GM12891 (cell line): ENCODE measurements at regions not wholly inside any gene's neighbourhood (a gene's known extent, or its start where the extent isn't known, plus 50 kb on each side); places are given as distances from the start of the nearest gene placed in this dataset.
"Not testable (repeated sequence)": the region's sequence is repeated elsewhere in the genome, so short reads cannot be mapped to it uniquely, and the experiment has no call there.

Source experiments
- DNase-seq: peaks from one replicate; pipeline ENCODE4 v3.0.0; 2011; ENCODE audit warnings: low spot score; ENCODE audit not compliant: insufficient read length
- FAIRE-seq: peaks from 2 replicates; lab custom pipeline; 2011; peaks lifted over from hg19 to GRCh38; lab: Jason Lieb, UNC
- PAX5 ChIP-seq: IDR thresholded peaks from 2 replicates; pipeline ENCODE4 v1.6.1; 2011; ENCODE audit warnings: low read length, moderate library complexity, mild to moderate bottlenecking; ENCODE audit not compliant: insufficient read depth, severe bottlenecking
- POLR2A ChIP-seq: IDR thresholded peaks from 2 replicates; pipeline ENCODE4 v1.6.1; 2011; ENCODE audit warnings: low read depth, low read length, control low read depth
- POLR2AphosphoS5 ChIP-seq: IDR thresholded peaks from 2 replicates; pipeline ENCODE4 v1.6.1; 2011; ENCODE audit warnings: low read depth, low read length, control low read depth
- POU2F2 ChIP-seq: IDR thresholded peaks from 2 replicates; pipeline ENCODE4 v1.6.1; 2011; ENCODE audit warnings: low read depth, mild to moderate bottlenecking, control low read depth, low read length, moderate library complexity
- SPI1 ChIP-seq: IDR thresholded peaks from 2 replicates; pipeline ENCODE4 v1.6.1; 2011; ENCODE audit warnings: low read depth, low read length, control low read depth
- TAF1 ChIP-seq: IDR thresholded peaks from 2 replicates; pipeline ENCODE4 v1.6.1; 2011; ENCODE audit warnings: low read depth, low read length, control low read depth

- TF ChIP-seq TAF1 (no peak), POU2F2 (no peak)
- FAIRE-seq: no peak
- DNase-seq: no peak
Observed at GRCh38 chr3:110910346-110910955, 161.2 kb upstream of the NECTIN3 start.

- TF ChIP-seq SPI1 (no peak), PAX5 (no peak), POU2F2 (no peak), POLR2AphosphoS5 (no peak), POLR2A (no peak), TAF1 (no peak)
- FAIRE-seq: no peak
- DNase-seq: no peak
Observed at GRCh38 chr3:110918963-110919362, 152.7 kb upstream of the NECTIN3 start.

GRCh38 chr3:110925798-110926197 lies 145.8 kb upstream of the NECTIN3 start:
- TF ChIP-seq PAX5 (no peak), POU2F2 (no peak), SPI1 (no peak), POLR2A (no peak)
- no peak for FAIRE-seq
- DNase-seq: no peak

GRCh38 chr3:110928016-110928662 lies 143.5 kb upstream of the NECTIN3 start:
- no peak for TF ChIP-seq SPI1
- TF ChIP-seq POU2F2: no peak
- TF ChIP-seq TAF1: no peak
- no peak for FAIRE-seq
- no peak for DNase-seq

GRCh38 chr3:110929816-110930215 lies 141.8 kb upstream of the NECTIN3 start:
- DNase-seq (no peak), FAIRE-seq (no peak)

GRCh38 chr3:110932567-110932966 lies 139.0 kb upstream of the NECTIN3 start:
- no peak for FAIRE-seq

More at GRCh38 chr3:110929816-110930215, 141.8 kb upstream of the NECTIN3 start:
- no peak for TF ChIP-seq POLR2AphosphoS5
- no peak for TF ChIP-seq PAX5
- no peak for TF ChIP-seq SPI1
- TF ChIP-seq TAF1: no peak
- TF ChIP-seq POU2F2: no peak
- TF ChIP-seq POLR2A: no peak

GRCh38 chr3:110933821-110934426 lies 137.7 kb upstream of the NECTIN3 start:
- no peak for DNase-seq
- no peak for FAIRE-seq
- TF ChIP-seq POU2F2 (no peak), TAF1 (no peak), POLR2A (no peak), SPI1 (no peak), PAX5 (no peak), POLR2AphosphoS5 (no peak)

More at GRCh38 chr3:110932567-110932966, 139.0 kb upstream of the NECTIN3 start:
- TF ChIP-seq PAX5: no peak
- TF ChIP-seq POU2F2: no peak
- no peak for TF ChIP-seq POLR2AphosphoS5
- TF ChIP-seq POLR2A: no peak
- no peak for TF ChIP-seq TAF1
- TF ChIP-seq SPI1: no peak
- DNase-seq: no peak

GRCh38 chr3:110938629-110939028 lies 133.0 kb upstream of the NECTIN3 start:
- no peak for DNase-seq
- TF ChIP-seq PAX5 (no peak), POLR2A (no peak), POLR2AphosphoS5 (no peak), TAF1 (no peak), SPI1 (no peak), POU2F2 (no peak)
- no peak for FAIRE-seq

- DNase-seq (no peak), FAIRE-seq (no peak)
- TF ChIP-seq PAX5 (no peak), TAF1 (no peak), POLR2AphosphoS5 (no peak), SPI1 (no peak), POU2F2 (no peak), POLR2A (no peak)
Observed at GRCh38 chr3:110940055-110940454, 131.6 kb upstream of the NECTIN3 start.

GRCh38 chr3:110944782-110945181 lies 126.8 kb upstream of the NECTIN3 start:
- TF ChIP-seq SPI1 (no peak), TAF1 (no peak), POU2F2 (no peak)
- no peak for DNase-seq
- FAIRE-seq: no peak

GRCh38 chr3:110946810-110947209 lies 124.8 kb upstream of the NECTIN3 start:
- TF ChIP-seq SPI1: no peak
- no peak for TF ChIP-seq POLR2A
- no peak for TF ChIP-seq POU2F2
- no peak for TF ChIP-seq POLR2AphosphoS5
- FAIRE-seq: no peak
- DNase-seq: no peak

GRCh38 chr3:110949194-110949593 lies 122.4 kb upstream of the NECTIN3 start:
- DNase-seq, FAIRE-seq: not testable (repeated sequence)
